GM23338 (cell line): ENCODE measurements at regions not wholly inside any gene's neighbourhood (a gene's known extent, or its start where the extent isn't known, plus 50 kb on each side); places are given as distances from the start of the nearest gene placed in this dataset.
A peak's percentile ranks its signal among the peaks of the same experiment; 100 is the strongest.

Experiments
- ATAC-seq: fragments of 200-7000 bp; cut with Tn5 transposase; 3 replicates; pipeline ENCODE4 v1.9.1; 2020
- DNase-seq: peaks from one replicate; pipeline ENCODE4 v3.0.0-alpha.2; 2015; ENCODE audit warnings: low spot score
- H2AFZ ChIP-seq: fragments of 200-600 bp; sonication (generic); 2 replicates; pipeline ENCODE4 v1.8.0; 2016; ENCODE audit warnings: antibody characterized with exemption, mild to moderate bottlenecking, moderate library complexity
- H3F3A ChIP-seq: fragments of 200-600 bp; sonication (generic); replicated peaks from 2 replicates; pipeline ENCODE4 v1.8.0; 2017; ENCODE audit warnings: antibody characterized with exemption, mixed run types, low read depth
- H3K27ac ChIP-seq: fragments of 200-600 bp; sonication (generic); 2 replicates; pipeline ENCODE4 v1.6.1; 2016; ENCODE audit warnings: low read depth
- H3K27me3 ChIP-seq: fragments of 200-600 bp; sonication (generic); 2 replicates; pipeline ENCODE4 v1.8.0; 2016; ENCODE audit warnings: mild to moderate bottlenecking, mixed run types, moderate library complexity; ENCODE audit not compliant: insufficient read depth
- H3K36me3 ChIP-seq: fragments of 200-600 bp; sonication (generic); 2 replicates; pipeline ENCODE4 v1.8.0; 2016; ENCODE audit warnings: mild to moderate bottlenecking; ENCODE audit not compliant: insufficient read depth
- H3K4me1 ChIP-seq: fragments of 200-600 bp; sonication (generic); 2 replicates; pipeline ENCODE4 v1.8.0; 2016; ENCODE audit warnings: mild to moderate bottlenecking, moderate library complexity; ENCODE audit not compliant: insufficient read depth
- H3K4me2 ChIP-seq: fragments of 200-600 bp; sonication (generic); 2 replicates; pipeline ENCODE4 v1.7.1; 2017; ENCODE audit warnings: mixed run types
- H3K4me3 ChIP-seq: fragments of 200-600 bp; sonication (generic); 2 replicates; pipeline ENCODE4 v1.6.1; 2016; ENCODE audit warnings: mixed run types
- H3K79me2 ChIP-seq: fragments of 200-600 bp; sonication (generic); replicated peaks from 2 replicates; pipeline ENCODE4 v1.8.0; 2017; ENCODE audit warnings: mild to moderate bottlenecking; ENCODE audit not compliant: insufficient read depth
- H3K9me2 ChIP-seq: fragments of 200-600 bp; sonication (generic); 2 replicates; pipeline ENCODE4 v1.8.0; 2017; ENCODE audit not compliant: insufficient read depth
- H4K20me1 ChIP-seq: fragments of 200-600 bp; sonication (generic); replicated peaks from 2 replicates; pipeline ENCODE4 v1.8.0; 2017; ENCODE audit warnings: mild to moderate bottlenecking; ENCODE audit not compliant: insufficient read depth
- H3K27ac Mint-ChIP-seq: 2 replicates; pipeline ENCODE4 v1.8.0; 2020; ENCODE audit warnings: inconsistent platforms, mild to moderate bottlenecking, moderate library complexity, mixed read lengths
- H3K27me3 Mint-ChIP-seq: 3 replicates; pipeline ENCODE4 v1.8.0; 2022; ENCODE audit warnings: low read depth, mild to moderate bottlenecking, moderate library complexity, mixed read lengths, inconsistent platforms; ENCODE audit not compliant: insufficient read depth, poor library complexity
- H3K36me3 Mint-ChIP-seq: 3 replicates; pipeline ENCODE4 v1.8.0; 2021; ENCODE audit warnings: low read depth, mild to moderate bottlenecking, inconsistent platforms, moderate library complexity, mixed read lengths
- H3K4me1 Mint-ChIP-seq: 3 replicates; pipeline ENCODE4 v1.8.0; 2020; ENCODE audit warnings: mild to moderate bottlenecking, inconsistent platforms, mixed read lengths
- H3K4me3 Mint-ChIP-seq: 3 replicates; pipeline ENCODE4 v1.8.0; 2021; ENCODE audit warnings: moderate library complexity, mild to moderate bottlenecking, inconsistent platforms, mixed read lengths
- H3K9me3 Mint-ChIP-seq: 3 replicates; pipeline ENCODE4 v1.8.0; 2020; ENCODE audit warnings: moderate library complexity, mild to moderate bottlenecking, inconsistent platforms, mixed read lengths
- CREB1 ChIP-seq: fragments of 250-450 bp; sonication (Bioruptor Pico); IDR thresholded peaks from 2 replicates; pipeline ENCODE4 v1.5.0; 2020; ENCODE audit warnings: low read depth, mild to moderate bottlenecking, moderate library complexity
- JUNB ChIP-seq: IDR thresholded peaks from one replicate; pipeline ENCODE4 v1.6.1; 2016; ENCODE audit warnings: antibody characterized with exemption; ENCODE audit not compliant: unreplicated experiment
- POLR2AphosphoS5 ChIP-seq: IDR thresholded peaks from 2 replicates; pipeline ENCODE4 v1.6.1; 2016; ENCODE audit warnings: antibody characterized with exemption, low read depth
- STAT1 ChIP-seq: IDR thresholded peaks from one replicate; pipeline ENCODE4 v1.6.1; 2016; ENCODE audit warnings: antibody characterized with exemption; ENCODE audit not compliant: unreplicated experiment
- ZNF114 ChIP-seq: fragments of 250-450 bp; sonication (Bioruptor Pico); IDR thresholded peaks from 2 replicates; pipeline ENCODE4 v1.5.0; 2020; ENCODE audit warnings: mild to moderate bottlenecking, moderate library complexity
- ZNF331 ChIP-seq: fragments of 250-450 bp; sonication (Bioruptor Pico); IDR thresholded peaks from 2 replicates; pipeline ENCODE4 v1.5.0; 2020; ENCODE audit warnings: low read depth, mild to moderate bottlenecking, moderate library complexity
- TF ChIP-seq, protein P1 (sequence below), 2 experiments: fragments of 200-600 bp in 1 of 2; sonication (generic) in 1 of 2; conservative IDR thresholded peaks; 2 replicates each; pipeline versions ENCODE4 v1.5.1 to v1.6.1; 2016 to 2017; ENCODE audit warnings: antibody characterized with exemption in 2 of 2, low read depth in 2 of 2, mild to moderate bottlenecking in 2 of 2, moderate library complexity in 1 of 2
- TF ChIP-seq, protein P2 (sequence below): IDR thresholded peaks from one replicate; pipeline ENCODE4 v1.6.1; 2018; ENCODE audit warnings: antibody characterized with exemption; ENCODE audit not compliant: unreplicated experiment
- TF ChIP-seq, protein P3 (sequence below): fragments of 250-450 bp; sonication (Bioruptor Pico); IDR thresholded peaks from 2 replicates; pipeline ENCODE4 v1.5.0; 2020; ENCODE audit warnings: mild to moderate bottlenecking, moderate library complexity
- TF ChIP-seq, protein P4 (sequence below): IDR thresholded peaks from 2 replicates; pipeline ENCODE4 v1.6.1; 2016; ENCODE audit warnings: antibody characterized with exemption

DNA sequence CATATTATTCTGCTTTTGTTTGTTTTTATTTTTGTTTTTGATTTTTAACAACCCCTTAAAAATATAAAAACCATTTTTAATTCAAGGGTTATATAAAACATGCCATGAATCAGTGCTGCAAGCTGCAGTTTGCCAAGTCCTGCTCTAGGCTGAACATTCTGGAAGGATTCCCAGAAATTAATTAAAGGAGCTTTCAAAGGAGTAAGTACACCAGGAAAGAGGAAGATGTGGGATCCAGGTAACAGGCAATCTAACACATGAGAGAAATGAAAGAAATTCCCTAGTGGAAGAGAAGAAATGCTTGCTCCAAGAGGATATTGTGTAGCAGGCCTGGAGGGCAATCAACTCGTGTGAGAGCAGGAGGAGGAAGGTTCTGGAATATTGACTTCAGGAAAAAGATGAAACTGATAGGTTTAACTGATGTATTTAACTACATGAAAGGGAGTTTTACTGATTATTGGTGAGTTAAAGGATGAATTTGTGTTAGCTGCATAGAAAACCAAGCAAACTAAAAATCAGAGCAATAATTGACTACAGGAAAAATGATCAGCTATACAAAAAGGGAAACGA, 146.0 kb upstream of the PHACTR1 start:
- Histone ChIP-seq H3F3A (no peaks in the 10 kb centered on the region), H3K4me3 (no peak overlapping the region), H2AFZ (0 out of 2 replicates have a peak overlapping the region, but pooled peaks have one; percentile 16), H4K20me1 (no peaks in the 10 kb centered on the region), H3K27ac (no peak overlapping the region), H3K27me3 (no peaks in the 10 kb centered on the region), H3K4me2 (no peak overlapping the region), H3K79me2 (no peaks in the 10 kb centered on the region), H3K36me3 (no peaks in the 10 kb centered on the region), H3K4me1 (peaks cover 9% of the 10 kb centered on the region; the same call in 1 of the 2 replicates), H3K9me2 (no peaks in the 10 kb centered on the region)
- ATAC-seq (no peak), DNase-seq (no peak)
- Mint-ChIP-seq H3K27ac (no peak overlapping the region), H3K4me1 (peaks cover 7% of the 10 kb centered on the region; the same call in 2 of the 3 replicates), H3K4me3 (no peak overlapping the region), H3K36me3 (no peaks in the 10 kb centered on the region), H3K27me3 (peaks cover 2% of the 10 kb centered on the region), H3K9me3 (no peaks in the 10 kb centered on the region)
- TF ChIP-seq, protein P1, sequence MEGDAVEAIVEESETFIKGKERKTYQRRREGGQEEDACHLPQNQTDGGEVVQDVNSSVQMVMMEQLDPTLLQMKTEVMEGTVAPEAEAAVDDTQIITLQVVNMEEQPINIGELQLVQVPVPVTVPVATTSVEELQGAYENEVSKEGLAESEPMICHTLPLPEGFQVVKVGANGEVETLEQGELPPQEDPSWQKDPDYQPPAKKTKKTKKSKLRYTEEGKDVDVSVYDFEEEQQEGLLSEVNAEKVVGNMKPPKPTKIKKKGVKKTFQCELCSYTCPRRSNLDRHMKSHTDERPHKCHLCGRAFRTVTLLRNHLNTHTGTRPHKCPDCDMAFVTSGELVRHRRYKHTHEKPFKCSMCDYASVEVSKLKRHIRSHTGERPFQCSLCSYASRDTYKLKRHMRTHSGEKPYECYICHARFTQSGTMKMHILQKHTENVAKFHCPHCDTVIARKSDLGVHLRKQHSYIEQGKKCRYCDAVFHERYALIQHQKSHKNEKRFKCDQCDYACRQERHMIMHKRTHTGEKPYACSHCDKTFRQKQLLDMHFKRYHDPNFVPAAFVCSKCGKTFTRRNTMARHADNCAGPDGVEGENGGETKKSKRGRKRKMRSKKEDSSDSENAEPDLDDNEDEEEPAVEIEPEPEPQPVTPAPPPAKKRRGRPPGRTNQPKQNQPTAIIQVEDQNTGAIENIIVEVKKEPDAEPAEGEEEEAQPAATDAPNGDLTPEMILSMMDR (conservative IDR thresholded peaks at IDR 0.05; ENCODE audit: low read depth in 2 of 2): no peak
- TF ChIP-seq ZNF331 (CRISPR knock-in tag) (no peak), STAT1 (no peak), CREB1 (CRISPR knock-in tag) (no peak), JUNB (no peak), ZNF114 (no peak), POLR2AphosphoS5 (no peak)
- TF ChIP-seq, protein P2, sequence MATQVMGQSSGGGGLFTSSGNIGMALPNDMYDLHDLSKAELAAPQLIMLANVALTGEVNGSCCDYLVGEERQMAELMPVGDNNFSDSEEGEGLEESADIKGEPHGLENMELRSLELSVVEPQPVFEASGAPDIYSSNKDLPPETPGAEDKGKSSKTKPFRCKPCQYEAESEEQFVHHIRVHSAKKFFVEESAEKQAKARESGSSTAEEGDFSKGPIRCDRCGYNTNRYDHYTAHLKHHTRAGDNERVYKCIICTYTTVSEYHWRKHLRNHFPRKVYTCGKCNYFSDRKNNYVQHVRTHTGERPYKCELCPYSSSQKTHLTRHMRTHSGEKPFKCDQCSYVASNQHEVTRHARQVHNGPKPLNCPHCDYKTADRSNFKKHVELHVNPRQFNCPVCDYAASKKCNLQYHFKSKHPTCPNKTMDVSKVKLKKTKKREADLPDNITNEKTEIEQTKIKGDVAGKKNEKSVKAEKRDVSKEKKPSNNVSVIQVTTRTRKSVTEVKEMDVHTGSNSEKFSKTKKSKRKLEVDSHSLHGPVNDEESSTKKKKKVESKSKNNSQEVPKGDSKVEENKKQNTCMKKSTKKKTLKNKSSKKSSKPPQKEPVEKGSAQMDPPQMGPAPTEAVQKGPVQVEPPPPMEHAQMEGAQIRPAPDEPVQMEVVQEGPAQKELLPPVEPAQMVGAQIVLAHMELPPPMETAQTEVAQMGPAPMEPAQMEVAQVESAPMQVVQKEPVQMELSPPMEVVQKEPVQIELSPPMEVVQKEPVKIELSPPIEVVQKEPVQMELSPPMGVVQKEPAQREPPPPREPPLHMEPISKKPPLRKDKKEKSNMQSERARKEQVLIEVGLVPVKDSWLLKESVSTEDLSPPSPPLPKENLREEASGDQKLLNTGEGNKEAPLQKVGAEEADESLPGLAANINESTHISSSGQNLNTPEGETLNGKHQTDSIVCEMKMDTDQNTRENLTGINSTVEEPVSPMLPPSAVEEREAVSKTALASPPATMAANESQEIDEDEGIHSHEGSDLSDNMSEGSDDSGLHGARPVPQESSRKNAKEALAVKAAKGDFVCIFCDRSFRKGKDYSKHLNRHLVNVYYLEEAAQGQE: no peak
- TF ChIP-seq, protein P3, sequence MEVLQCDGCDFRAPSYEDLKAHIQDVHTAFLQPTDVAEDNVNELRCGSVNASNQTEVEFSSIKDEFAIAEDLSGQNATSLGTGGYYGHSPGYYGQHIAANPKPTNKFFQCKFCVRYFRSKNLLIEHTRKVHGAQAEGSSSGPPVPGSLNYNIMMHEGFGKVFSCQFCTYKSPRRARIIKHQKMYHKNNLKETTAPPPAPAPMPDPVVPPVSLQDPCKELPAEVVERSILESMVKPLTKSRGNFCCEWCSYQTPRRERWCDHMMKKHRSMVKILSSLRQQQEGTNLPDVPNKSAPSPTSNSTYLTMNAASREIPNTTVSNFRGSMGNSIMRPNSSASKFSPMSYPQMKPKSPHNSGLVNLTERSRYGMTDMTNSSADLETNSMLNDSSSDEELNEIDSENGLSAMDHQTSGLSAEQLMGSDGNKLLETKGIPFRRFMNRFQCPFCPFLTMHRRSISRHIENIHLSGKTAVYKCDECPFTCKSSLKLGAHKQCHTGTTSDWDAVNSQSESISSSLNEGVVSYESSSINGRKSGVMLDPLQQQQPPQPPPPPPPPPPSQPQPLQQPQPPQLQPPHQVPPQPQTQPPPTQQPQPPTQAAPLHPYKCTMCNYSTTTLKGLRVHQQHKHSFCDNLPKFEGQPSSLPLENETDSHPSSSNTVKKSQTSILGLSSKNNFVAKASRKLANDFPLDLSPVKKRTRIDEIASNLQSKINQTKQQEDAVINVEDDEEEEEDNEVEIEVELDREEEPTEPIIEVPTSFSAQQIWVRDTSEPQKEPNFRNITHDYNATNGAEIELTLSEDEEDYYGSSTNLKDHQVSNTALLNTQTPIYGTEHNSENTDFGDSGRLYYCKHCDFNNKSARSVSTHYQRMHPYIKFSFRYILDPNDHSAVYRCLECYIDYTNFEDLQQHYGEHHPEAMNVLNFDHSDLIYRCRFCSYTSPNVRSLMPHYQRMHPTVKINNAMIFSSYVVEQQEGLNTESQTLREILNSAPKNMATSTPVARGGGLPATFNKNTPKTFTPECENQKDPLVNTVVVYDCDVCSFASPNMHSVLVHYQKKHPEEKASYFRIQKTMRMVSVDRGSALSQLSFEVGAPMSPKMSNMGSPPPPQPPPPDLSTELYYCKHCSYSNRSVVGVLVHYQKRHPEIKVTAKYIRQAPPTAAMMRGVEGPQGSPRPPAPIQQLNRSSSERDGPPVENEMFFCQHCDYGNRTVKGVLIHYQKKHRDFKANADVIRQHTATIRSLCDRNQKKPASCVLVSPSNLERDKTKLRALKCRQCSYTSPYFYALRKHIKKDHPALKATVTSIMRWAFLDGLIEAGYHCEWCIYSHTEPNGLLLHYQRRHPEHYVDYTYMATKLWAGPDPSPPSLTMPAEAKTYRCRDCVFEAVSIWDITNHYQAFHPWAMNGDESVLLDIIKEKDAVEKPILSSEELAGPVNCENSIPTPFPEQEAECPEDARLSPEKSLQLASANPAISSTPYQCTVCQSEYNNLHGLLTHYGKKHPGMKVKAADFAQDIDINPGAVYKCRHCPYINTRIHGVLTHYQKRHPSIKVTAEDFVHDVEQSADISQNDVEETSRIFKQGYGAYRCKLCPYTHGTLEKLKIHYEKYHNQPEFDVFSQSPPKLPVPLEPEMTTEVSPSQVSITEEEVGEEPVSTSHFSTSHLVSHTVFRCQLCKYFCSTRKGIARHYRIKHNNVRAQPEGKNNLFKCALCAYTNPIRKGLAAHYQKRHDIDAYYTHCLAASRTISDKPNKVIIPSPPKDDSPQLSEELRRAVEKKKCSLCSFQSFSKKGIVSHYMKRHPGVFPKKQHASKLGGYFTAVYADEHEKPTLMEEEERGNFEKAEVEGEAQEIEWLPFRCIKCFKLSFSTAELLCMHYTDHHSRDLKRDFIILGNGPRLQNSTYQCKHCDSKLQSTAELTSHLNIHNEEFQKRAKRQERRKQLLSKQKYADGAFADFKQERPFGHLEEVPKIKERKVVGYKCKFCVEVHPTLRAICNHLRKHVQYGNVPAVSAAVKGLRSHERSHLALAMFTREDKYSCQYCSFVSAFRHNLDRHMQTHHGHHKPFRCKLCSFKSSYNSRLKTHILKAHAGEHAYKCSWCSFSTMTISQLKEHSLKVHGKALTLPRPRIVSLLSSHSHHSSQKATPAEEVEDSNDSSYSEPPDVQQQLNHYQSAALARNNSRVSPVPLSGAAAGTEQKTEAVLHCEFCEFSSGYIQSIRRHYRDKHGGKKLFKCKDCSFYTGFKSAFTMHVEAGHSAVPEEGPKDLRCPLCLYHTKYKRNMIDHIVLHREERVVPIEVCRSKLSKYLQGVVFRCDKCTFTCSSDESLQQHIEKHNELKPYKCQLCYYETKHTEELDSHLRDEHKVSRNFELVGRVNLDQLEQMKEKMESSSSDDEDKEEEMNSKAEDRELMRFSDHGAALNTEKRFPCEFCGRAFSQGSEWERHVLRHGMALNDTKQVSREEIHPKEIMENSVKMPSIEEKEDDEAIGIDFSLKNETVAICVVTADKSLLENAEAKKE (CRISPR knock-in tag): no peak
- TF ChIP-seq, protein P4, sequence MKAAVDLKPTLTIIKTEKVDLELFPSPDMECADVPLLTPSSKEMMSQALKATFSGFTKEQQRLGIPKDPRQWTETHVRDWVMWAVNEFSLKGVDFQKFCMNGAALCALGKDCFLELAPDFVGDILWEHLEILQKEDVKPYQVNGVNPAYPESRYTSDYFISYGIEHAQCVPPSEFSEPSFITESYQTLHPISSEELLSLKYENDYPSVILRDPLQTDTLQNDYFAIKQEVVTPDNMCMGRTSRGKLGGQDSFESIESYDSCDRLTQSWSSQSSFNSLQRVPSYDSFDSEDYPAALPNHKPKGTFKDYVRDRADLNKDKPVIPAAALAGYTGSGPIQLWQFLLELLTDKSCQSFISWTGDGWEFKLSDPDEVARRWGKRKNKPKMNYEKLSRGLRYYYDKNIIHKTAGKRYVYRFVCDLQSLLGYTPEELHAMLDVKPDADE: no peak
